Fibroblast of skin of right quadriceps (primary cell): ENCODE measurements at regions not wholly inside any gene's neighbourhood (a gene's known extent, or its start where the extent isn't known, plus 50 kb on each side); places are given as distances from the start of the nearest gene placed in this dataset.
"Not testable (repeated sequence)": the region's sequence is repeated elsewhere in the genome, so short reads cannot be mapped to it uniquely, and the experiment has no call there.

Source experiments
- DNase-seq: peaks from one replicate; pipeline ENCODE4 v3.0.0-alpha.2; 2013

DNA sequence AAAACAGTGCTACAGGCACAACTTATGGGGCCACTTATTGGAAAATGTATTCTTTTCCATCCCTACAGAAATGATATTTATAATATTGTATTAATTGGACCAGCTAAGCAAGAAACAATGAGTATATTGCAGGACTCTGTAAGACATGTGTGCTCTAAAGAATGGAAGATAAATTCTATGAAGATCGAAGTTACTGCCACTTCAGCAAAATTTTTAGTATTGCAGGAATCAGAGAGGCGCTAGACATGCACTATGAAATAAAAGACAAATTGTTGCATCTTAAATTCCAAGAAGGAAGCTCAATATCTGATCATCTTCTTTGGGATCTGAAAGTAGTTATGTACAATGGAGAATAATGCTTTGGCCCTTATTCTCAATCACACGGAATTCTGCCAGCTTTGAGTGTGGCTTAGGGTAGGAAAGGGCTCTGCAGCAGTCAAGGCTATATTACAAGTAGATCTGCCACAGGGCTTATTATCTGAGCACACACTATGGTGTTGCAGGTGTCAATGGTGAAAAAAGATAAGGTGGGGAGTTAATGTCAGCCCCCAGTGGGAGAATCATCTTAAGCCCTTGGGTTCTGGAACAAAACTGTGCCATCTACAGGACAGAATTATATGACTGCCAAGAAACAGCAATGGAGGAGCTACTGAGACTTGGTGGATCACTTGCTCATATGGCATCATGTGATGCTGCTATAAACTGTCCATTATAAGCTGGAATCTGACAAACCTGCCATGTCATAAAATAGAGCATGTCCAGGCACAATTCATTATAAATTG lies 334.0 kb upstream of the NDST3 start:
- no peak for DNase-seq

GRCh38 chr4:117702353-117702752 lies 331.9 kb upstream of the NDST3 start:
- no peak for DNase-seq

DNA sequence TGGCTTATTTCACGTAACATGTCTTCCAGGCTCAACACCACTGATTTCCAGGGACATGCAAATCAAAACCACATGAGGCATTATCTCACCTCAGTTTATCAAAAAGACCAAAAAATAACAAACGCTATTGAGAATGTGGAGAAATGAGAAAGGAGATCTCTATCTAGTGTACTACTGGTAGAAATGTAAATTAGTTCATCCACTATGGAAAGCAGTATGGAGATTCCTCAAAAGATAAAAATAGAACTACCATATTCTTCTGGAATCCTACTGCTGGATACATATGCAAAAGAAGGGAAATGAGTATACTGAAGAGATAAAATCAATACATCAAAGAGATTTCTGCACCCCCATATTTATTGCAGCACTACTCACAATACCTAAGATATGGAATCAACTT lies 329.6 kb upstream of the NDST3 start:
- no peak for DNase-seq

GRCh38 chr4:117740736-117741135 lies 293.6 kb upstream of the NDST3 start:
- no peak for DNase-seq

DNA sequence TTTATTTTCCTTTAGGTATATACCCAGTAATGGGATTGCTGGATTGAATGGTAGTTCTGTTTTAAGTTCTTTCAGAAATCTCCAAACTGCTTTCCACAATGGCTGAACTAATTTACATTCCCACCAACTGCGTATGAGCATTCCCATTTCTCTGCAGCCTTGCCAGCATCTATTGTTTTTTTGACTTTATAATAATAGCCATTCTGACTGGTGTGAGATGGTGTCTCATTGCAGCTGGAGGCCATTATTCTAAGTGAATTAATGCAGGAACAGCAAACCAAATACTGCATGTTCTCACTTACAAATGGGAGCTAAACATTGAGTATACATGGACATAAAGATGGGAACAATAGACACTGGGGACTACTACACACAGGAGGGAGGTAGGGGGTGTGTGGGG lies 288.9 kb upstream of the NDST3 start:
- DNase-seq: not testable (repeated sequence)

DNA sequence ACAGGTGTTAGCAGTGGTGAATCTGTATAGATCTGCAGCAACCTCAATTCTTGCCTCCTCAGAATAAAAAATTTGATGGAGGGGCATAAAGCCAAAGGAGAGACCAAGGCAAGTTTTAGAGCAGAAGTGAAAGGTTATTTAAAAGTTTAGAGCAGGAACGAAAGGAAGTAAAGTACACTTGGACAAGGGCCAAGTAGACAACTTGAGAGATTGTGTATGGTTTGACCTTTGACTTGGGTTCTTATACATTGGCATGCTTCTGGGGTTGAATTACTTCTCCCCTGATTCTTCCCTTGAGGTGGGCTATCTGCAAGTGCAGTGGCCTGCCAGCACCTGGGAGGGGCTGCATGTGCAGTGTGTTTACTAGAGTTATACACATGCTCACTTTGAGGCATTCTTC lies 278.8 kb upstream of the NDST3 start:
- DNase-seq: no peak

DNA sequence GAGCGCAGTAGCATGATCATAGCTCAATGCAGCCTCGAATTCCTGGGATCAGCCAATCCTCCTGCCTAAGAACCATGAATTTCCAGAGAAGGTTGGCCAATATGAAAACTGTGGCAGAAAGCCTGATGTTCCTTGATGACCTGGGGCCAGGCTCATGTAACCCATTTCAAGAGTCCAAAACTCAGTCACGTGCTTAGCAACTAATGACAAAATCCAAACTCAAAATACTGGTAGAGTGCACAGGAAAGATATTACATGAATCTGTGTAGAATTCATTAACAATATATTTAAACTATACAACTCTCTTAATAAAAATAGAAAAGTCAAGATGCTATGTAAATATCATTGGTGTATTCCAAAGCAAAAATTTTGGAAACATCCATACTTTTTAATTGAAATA lies 265.7 kb upstream of the NDST3 start:
- DNase-seq: no peak

DNA sequence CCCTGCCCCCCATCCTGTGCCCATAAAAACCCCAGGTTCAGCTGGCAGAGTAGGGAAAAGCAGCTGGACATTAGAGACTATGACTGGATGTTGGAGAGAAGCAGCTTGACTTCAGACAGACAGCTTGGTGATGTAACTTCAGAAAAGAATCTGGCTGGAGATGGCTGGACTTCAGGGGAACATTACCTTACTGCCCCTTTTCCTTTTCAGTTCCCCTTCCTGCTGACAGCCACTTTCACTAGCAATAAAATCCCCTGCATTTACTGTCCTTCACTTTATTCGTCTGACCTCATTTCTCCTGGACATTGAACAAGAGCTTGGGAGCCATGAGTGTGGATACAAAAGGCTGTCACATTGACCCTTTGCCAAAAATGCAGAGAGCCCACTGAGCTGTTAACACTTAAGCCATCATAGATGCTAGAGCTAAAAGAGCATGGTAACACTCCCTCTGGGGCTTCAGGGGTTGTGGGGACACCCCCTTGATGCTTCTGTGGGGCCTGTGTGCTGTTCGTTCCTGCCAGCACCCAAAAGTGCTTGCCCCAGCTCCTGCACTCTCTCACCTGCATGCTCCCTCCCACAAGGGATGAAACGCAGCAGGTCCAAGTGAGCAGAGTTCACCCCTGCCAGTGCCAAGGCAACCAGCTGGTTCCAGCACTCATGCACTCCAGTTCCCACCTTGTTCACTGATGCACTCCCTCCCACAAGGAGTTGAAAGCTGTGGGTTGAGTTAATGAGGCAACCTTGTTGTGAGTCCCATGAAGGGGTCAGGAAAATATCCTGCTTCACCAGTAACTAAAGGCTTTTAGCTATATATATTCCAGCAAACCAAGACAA lies 263.8 kb upstream of the NDST3 start:
- no peak for DNase-seq

- no peak for DNase-seq
These were observed 262.5 kb upstream of the NDST3 start for GRCh38 chr4:117771647-117772337.

DNA sequence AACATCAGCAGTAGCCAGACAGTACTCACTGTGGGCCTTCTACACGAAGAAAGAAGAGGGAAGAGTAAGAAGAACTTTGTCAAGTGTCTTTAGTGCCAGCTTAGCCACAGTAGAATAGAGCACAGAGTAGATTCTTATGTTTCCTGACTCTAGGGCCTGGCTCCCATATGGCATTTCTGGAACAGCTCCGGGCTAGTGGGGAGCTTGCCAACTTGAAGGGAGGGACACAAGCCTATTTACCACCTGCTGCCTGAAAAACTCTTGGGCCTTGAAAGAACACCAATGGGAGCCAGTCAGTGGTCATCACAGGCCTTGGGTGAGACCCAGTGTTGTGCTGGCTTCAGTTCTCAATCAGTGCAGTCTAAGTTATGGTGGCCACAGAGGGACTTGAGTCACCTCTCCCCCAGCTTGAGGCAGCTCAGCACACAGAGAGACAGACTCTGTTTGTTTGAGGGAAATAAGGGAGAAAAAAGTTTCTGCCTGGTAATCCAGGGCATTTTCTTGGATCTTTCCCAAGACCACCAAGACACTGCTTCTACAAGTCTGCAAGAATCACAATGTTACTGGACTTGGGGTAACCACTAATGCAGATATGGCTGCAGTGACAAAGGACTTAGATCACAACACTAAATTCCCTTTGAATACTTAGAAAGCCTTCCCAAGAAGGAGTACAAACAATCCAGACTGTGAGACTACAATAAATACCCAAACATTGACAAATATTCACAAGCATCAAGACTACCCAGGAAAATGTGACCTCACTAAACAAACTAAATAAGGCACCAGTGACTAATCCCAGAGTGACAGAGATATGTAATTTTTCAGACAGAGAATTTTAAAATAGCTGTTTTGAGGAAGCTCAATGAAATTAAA lies 261.0 kb upstream of the NDST3 start:
- DNase-seq: peak; percentile 14

GRCh38 chr4:117777721-117778120 lies 256.6 kb upstream of the NDST3 start:
- peak; percentile 32 for DNase-seq

GRCh38 chr4:117783716-117784115 lies 250.6 kb upstream of the NDST3 start:
- DNase-seq: peak; percentile 57

- DNase-seq: no peak
These were observed 250.0 kb upstream of the NDST3 start for GRCh38 chr4:117784266-117784665.

DNA sequence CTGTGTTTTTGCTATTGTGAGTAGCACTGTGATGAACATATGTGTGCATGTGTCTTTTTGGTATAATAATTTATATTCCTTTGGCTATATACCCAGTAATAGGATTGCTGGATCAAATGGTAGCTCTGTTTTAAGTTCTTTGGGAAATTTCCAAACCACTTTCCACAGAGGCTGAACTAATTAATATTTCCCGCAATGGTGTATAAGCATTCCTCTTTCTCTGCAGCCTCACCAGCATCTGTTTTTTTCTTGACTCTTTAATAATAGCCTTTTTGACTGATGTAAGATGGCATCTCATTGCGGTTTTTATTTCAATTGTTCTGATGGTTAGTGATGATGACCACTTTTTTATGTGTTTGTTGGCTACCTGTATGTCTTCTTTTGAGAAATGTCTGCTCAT lies 247.7 kb upstream of the NDST3 start:
- DNase-seq: no peak

DNA sequence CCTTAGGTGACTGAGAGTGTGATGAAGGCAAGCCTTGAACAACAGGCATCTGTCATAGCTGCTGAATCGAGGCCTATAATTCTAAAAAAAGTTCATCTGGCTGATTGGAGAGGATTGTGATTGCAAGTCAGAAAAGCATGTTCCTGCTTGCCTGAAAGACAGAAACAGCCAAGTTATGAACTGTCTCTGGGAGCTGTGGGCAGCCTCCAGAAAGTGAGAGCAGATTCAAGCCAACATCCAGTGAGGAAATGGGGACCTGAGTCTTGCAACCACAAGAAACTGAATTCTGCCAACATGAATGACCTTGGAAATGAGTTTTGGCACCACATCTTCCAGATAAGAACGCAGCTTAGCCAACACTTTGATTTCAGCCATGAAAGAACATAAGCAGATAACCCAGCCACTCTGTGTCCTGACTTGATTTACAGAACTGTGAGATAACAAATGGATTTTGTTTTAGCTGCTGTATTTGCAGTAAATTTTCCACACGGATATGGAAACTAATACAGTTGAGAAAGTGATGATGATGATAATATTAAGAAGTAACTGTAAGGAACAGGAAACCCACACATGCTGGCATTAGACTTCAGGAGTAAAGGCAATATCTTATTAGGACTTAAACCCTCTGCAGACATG lies 240.3 kb upstream of the NDST3 start:
- no peak for DNase-seq

DNA sequence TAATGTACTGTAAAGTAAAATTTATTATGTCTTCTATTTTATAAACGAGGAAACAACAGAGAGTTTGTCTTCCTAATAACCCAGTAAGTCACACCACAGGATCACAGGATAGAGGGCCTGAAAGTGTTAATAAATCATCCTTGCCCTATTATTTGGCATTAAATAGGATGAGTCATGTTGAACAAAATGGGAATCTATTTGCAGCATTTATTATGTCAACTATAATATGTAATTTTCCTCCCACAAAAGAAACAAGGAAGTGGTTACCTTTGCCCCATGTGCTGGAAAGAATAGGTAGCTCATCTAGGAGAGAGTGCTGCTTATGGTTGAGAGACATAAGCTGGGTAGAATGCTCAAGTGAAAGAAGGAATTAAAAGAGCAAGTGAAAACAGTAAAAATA lies 237.6 kb upstream of the NDST3 start:
- no peak for DNase-seq

DNA sequence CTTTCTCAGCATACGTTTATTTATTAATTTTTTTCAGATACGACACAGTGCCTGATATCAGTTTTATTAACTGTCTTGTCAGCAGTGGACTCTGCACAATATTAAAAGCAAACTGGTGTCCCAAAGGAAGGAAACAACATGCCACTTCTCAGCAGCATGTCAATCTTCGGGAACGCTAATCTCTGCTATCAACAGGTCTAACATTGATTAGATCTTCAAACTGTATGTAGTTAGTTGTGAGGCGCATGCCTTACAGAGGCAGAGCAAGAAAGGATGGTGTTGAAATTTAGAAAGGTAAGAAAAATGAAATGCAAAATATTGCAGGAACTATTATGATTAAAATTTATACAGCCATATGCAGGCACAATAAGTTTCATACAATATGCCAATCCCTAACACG lies 233.7 kb upstream of the NDST3 start:
- no peak for DNase-seq

GRCh38 chr4:117801756-117802155 lies 232.5 kb upstream of the NDST3 start:
- no peak for DNase-seq

GRCh38 chr4:117811731-117812130 lies 222.6 kb upstream of the NDST3 start:
- DNase-seq: no peak

DNA sequence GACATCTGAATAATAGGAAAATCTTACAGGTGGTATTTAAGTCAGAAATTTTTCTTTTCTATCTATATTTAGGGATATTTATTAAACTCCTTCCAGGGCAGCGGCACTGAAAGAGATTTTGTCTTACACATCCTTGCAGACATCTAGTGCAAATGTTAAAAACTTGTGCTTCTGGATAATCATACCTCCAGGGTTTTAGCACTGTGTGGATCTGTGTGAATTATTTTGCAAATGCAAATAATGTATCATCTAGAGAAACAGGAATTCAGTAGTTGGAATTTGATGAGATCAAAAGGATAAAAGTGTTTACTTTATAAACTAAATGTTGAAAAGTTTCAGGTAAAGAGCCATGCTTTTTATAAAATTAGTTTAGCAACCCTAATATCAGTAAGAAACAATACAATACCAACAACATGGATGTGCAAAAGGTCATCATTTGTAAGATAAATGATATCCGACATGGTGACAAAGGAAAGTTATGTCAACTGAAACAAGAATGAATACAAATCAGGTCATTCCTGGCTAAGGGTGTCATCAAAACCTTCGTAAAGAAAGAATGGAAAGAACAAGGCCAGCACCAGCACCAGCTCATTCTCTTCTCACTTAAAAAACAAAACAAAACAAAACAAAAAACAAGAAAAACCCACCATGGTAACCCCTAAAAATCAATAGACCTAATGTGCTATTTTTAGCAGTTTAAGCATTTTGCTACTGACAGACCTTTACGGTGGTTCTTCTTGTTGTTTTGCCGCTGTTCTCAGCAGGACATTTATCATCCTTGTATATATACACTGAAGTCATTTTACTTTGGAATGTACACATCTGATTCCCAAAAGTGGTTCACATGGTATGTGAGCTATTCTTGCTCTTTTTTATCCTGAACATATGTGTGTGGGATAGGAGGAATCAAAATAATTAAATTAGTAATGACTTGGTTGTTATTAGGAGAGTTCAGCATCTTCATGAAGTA lies 219.7 kb upstream of the NDST3 start:
- peak; percentile 72 for DNase-seq

- DNase-seq: peak; percentile 67
These were observed 217.0 kb upstream of the NDST3 start for GRCh38 chr4:117817301-117817700.
